Suprapubic skin (tissue), 4 donors: ENCODE measurements at regions not wholly inside any gene's neighbourhood (a gene's known extent, or its start where the extent isn't known, plus 50 kb on each side); places are given as distances from the start of the nearest gene placed in this dataset.

Experiments used
- POLR2A ChIP-seq, 2 donors: fragments of 450-650 bp; IDR thresholded peaks; one replicate each; pipeline ENCODE4 v1.6.1; 2017; ENCODE audit warnings: antibody characterized with exemption in 2 of 2, mild to moderate bottlenecking in 2 of 2, moderate library complexity in 2 of 2
- POLR2AphosphoS5 ChIP-seq, 3 donors: sonication (generic); formaldehyde crosslinking; IDR thresholded peaks; one replicate each; pipeline ENCODE4 v1.6.1; 2017; ENCODE audit warnings: antibody characterized with exemption in 3 of 3
- TF ChIP-seq, protein P1 (sequence below), 2 donors: fragments of 200-600 bp in 1 of 2; fragments of 450-650 bp in 1 of 2; sonication (generic) in 1 of 2; IDR thresholded peaks; one replicate each; pipeline ENCODE4 v1.5.1; 2016 to 2019; ENCODE audit warnings: antibody characterized with exemption in 2 of 2, mild to moderate bottlenecking in 1 of 2, moderate library complexity in 1 of 2

DNA sequence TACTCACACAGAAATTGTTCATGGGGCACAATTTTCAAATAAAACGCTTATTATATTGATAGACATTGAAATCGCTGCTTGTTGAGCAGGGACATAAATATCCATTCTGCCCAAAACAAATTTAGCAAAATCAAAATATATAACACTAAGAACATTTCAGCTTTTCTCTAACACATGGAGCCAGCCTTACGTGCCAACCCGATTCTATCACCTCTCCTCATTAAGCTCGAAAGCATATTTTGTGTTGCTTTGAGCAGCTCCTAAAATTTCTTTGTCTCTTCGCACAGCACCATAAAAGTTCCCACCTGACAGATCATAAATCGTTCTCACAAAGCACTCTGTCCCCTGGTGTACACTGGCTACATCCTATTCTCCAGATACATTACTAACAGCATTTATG, 1034.4 kb upstream of the KLHL29 start:
- TF ChIP-seq POLR2A (IDR thresholded peaks at IDR 0.05) (no peak), POLR2AphosphoS5 (IDR thresholded peaks at IDR 0.05) (no peak)
- TF ChIP-seq, protein P1, sequence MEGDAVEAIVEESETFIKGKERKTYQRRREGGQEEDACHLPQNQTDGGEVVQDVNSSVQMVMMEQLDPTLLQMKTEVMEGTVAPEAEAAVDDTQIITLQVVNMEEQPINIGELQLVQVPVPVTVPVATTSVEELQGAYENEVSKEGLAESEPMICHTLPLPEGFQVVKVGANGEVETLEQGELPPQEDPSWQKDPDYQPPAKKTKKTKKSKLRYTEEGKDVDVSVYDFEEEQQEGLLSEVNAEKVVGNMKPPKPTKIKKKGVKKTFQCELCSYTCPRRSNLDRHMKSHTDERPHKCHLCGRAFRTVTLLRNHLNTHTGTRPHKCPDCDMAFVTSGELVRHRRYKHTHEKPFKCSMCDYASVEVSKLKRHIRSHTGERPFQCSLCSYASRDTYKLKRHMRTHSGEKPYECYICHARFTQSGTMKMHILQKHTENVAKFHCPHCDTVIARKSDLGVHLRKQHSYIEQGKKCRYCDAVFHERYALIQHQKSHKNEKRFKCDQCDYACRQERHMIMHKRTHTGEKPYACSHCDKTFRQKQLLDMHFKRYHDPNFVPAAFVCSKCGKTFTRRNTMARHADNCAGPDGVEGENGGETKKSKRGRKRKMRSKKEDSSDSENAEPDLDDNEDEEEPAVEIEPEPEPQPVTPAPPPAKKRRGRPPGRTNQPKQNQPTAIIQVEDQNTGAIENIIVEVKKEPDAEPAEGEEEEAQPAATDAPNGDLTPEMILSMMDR (IDR thresholded peaks at IDR 0.05), result no peak
